Smooth muscle cell of the brain vasculature (primary cell): ENCODE measurements at regions not wholly inside any gene's neighbourhood (a gene's known extent, or its start where the extent isn't known, plus 50 kb on each side); places are given as distances from the start of the nearest gene placed in this dataset.
"Not testable (repeated sequence)": the region's sequence is repeated elsewhere in the genome, so short reads cannot be mapped to it uniquely, and the experiment has no call there.

Source experiments
- DNase-seq: peaks from one replicate; pipeline ENCODE4 v3.0.0-alpha.2; 2012; ENCODE audit warnings: low read depth, low spot score

DNA sequence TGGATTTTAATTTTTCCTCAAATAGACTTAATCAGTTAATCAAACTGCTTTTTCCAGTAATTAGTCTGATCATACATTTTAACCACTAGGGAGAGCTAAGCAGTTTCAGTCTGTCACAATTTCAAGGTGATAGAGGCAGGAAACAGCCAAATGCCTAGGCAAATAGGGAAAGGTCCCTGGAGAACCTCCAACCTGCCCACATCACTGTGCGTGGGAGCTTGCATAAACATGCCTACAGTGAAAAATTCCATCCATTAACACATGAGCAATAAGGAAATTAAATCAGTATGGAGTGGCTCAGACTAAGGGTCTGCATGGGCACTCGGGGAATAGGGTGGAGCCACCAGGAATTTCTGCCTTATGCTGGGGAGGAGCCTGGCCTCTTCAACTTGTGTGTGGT is 74.6 kb downstream of the AASDHPPT start:
- no peak for DNase-seq

DNA sequence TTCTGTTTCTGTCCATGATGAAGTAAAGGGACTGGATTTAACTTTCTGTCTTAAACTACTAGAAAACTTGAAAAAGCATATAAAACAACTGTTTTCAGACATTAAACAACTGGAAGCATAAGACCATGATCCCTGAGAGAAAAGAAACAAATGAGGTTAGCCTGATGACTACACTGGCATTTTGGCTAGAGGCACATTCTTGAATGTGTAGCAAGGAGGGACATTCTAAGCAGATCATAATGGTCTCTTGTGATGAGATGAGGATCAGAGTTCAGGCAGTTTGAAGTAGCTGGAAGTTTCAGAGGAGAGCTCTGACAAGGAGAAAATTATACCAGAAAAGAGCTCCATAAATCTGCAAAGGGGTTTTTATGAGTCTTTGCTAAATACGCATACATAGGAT is 75.4 kb downstream of the AASDHPPT start:
- DNase-seq: no peak

DNA sequence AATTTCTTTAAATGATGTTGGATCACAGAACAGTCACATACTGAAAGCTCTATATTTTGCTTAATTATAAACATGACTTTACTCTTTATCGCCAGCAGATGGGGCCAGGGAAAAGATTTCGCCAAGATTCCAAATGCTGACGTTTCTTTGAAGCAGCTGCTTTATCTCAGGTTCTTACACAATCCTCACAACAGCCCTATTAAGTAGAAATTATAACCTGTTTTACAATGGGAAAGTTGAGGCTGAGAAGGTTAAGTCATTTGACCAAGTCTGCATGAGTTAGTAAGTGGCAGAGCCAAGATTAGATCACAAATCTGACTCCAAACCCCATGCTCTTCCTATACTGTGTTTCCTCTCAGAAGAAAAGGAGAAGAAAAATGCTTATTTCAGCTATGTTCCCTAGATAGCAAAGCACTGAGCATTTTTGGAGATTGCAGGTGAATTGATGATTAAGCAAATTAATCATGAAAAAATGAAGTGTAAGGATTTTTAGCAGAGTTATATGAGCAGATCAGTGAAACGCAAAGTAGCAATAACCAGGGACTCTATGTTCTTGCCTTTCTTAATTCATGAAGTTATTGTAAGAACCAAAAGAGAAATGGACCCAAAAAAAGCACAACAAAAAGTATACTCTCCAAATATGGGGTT is 79.0 kb downstream of the AASDHPPT start:
- DNase-seq: peak; percentile 24

DNA sequence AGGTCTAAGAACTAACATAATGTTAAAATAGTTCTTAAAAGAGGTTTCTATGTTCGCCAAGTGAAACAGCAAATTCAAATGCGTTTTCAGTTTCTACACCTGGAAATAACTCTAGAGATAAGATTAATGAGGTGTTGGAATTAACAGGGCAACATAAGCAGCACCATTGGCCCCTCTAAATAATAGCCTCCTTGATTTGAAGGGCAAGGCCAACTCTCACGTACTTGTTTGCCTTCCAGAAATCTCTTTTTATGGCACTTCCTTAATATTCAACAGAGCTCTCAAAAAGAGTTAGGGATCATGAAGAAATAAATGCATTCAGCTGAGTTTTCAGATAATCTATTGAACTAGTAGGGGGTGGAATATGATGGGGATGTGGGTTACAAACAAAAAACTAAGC is 80.9 kb downstream of the AASDHPPT start:
- DNase-seq: no peak

DNA sequence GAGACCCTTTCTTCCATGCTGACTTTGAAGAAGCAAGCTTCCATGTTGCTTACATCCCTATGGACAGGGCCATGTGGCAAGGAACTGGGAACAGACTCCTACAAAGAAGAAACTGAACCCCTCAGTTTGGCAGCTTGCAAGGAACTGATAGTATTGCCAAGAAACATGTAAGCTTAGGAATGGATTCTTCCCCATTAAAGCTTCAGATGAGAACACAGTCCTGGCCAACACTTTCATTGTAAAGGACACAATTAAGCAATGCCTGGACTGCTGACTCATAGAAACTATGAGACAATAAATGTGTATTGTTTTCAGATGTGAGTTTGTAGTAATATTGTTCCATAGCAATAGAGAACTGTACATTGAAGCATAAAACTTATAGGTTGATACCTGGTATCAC is 82.4 kb downstream of the AASDHPPT start:
- no peak for DNase-seq

DNA sequence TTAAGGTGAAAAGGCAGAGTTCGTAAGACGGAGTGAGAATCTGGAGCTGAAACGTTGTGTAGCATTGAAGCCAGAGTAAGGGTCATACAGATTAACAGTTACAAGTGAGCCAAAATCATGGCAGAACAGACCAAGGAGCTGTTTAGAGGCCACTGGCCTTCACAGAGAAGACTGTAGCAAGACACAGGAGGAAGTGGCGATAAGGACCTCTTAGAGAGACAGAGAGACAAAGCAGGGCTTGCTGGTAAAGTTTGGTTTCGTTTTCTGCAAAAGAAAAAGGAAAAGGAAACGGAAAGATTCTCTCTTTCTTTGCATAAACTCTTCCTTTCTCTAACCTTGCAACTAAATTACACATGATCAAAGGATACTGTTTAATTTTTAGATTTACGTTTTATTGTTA is 83.0 kb downstream of the AASDHPPT start:
- DNase-seq: no peak

DNA sequence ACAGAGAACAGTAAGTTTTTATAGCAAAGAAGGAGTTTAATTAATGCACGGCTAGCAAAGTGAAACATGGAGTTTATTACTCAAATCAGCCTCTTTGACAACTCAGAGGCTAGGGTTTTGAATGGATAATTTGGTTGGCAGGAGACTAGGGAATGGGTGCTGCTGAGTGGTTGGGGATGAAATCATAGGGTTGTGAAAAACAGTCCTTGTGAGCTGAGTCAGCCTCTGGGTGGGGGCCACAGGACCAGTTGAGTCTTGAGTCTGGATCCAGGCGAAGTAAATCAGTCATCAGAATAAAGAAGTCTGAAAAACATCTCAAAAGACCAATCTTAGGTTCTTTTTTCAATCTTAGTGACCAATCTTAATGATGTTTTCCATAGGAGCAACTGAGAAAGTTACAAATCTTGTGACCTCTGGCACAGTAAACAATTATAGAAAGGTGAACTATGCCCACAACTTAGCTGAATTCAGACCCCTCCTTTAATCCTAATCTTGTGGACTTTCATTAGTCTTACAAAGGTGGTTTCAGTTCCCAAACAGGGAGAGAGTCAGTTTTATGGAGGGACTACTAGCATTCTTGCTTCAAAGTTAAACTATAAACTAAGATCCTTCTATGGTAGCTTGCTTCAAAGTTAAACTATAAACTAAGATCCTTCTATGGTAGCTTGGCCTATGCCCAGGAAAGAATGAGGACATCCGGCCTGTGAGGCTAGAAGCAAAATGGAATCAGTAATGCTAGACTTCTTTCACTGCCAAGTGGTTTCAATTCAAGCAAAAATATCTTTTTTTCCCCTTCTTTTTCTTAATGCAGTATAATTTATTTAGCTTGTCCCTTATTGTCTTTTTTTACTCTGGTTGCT is 84.5 kb downstream of the AASDHPPT start:
- DNase-seq: no peak

DNA sequence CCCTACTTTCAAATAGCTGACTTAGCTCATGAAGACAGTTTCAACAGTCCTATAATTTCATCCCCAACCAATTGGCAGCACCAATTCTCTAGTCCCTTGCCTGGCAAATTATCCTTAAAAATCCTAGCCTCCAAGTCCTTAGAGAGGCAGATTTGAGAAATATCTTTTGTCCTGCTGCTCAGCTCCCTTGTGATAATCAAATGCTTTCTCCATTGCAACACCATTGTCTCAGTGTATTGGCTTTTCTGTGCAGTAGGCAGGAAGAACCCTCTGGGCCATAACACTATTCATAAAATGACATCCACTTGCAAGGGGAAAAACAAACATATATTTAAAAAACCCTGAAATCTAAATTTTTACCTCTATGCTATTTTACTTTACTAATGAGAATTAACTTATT is 89.6 kb downstream of the AASDHPPT start:
- DNase-seq: no peak

DNA sequence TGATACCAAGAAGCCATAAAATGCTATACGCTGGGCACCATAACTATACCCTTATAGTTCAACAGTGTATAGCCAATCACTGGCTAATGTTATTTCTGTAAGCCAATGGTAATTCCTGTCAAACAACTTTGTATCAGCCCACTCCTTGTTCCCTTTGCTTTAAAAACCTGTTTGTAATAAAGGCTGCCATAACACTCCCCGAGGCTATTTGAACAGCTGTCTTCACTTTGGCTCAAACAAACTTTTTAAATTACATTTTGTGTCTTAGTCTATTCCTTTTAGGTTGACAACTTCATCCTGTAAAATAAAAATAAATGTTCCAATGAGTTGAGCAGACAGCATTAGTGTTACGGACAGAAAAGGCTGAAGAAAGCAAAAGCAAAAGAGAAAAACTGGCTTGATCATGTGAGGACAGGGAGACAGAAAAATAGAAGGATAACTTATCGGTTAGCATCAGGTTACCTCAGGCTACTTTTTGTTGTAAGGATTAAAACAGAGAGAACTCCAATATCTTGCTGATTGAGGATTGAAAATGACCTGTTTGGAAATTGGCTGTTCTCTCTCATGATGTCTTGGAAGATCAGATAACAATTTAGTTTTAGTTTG is 95.0 kb downstream of the AASDHPPT start:
- no peak for DNase-seq

DNA sequence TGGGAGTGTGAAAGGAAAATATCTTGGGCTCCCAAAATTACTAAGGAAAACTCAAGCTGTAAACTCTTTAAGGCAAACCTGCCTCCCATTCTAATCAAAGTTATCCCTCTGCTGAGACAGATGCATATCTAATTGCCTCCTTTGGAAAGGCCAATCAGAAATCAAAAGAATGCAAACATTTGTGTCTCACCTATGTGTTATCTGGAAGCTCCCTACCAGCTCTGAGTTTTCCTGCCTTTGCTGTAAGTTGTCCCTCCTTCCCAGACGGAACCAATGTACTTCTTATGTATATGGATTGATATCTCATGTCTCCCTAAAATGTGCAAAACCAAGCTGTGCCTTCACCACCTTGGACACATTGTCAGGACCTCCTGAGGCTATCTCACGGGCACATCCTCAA is 95.8 kb downstream of the AASDHPPT start:
- DNase-seq: no peak

DNA sequence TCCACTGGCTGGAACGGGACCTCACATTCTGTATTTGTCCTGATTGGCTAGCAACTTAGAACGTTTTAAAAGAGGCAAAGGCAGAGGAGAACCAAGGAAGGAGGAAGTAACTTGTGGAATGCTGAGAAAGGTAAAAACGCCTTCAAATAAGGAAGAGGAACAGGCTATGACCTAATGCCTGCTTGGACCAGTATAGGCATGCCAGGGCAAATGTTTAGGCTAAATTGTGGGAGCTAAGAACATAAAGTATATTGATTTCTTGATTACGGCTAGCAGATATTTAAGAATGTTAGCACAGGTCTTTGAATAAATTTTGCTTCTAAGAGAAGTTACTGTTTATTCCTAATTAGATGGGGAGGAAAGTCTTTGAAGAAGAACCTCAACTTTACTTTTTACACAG is 96.5 kb downstream of the AASDHPPT start:
- DNase-seq: not testable (repeated sequence)

DNA sequence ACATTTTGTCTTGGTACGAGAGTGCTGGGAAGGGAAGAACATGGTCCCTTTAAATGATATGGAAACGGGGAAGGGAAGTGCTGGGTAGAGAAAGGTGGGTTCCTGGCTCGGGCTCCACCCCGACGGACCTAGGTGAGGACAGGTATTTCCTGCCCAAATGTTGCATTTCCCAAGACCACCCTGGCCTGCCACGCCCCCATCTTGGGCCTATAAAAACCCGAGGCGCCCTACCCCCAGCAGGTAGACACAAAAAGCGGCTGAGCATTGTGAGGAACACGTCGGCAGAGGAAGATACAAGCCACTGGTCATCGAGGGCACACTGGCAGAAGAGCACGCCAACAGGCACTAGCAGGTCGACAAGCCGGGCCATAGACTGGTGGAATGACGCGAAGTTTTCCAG is 99.4 kb downstream of the AASDHPPT start:
- DNase-seq: no peak

DNA sequence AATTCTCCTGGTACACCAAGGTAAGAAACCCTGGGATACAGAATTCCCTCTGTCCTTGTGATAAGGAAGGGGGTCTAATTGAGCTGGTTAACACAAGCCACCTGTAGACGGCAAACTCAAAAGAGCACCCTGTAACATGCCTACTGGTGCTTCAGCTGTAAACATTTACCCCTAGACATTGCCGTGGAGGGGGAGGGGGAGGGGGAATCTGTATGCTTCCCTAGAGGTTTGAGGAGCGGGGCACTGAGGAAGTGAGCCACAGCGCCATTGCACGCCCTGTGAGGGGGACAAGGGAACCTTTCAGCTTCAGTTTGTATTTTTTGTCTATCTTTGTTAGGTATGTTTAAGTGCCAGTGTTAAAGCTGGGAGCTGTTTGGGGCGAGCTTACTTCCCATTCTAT is 99.8 kb downstream of the AASDHPPT start:
- no peak for DNase-seq

DNA sequence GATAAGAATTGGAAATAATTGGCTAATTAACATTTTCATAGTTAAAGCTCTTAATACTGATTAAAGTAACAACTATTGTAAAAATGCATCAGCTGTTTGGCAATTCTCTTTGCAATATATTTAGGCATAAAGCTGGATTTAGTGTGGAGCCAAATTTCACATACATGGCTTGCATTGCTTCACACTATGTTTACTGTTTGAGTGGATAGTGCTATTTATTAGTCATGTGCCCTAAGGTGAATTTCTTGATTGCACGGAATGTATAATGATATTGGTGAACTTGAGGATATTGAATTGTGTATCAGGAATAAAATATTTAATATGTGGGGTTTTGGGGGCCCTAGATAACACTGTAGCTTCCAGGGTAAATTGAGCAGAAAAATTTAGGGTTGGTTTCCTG is 100.9 kb downstream of the AASDHPPT start:
- DNase-seq: no peak

DNA sequence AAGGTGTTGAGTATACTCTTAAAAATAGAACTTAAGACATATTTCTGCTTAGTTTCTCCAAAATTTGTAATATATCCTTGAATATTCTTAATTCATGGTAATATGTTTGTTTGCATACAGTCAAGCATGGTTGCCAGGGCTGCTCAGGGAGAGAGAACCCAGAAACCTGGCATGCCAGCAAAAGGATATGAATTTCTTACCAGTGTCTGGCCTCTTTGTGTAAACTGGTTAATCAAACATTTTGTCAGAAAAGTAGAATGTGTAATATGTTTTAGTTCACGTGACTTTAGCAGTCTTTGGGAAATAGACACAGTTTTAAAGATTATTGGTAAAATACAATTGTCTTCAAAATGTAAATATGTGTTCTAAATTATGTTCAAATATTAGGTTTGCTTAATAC is 101.6 kb downstream of the AASDHPPT start:
- no peak for DNase-seq

DNA sequence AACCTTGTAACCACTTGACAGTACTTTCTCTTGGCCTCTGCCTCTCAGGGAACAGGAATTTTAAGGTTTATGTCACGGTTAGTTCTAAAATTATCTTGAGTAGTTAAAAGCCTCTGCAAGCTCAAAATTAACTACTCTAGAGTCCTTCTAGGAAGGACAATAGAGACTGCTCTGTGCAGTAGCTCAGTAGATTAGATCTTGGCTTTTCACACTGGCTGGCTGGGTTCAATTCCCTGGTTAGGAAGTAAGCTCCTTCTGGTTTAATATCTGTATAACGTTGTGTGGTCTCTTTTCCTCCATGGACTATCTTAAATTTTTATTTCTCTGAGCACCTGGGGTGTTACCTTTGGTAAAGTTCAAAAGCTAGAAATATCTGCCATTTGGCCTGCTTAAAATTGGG is 109.2 kb downstream of the AASDHPPT start:
- no peak for DNase-seq

DNA sequence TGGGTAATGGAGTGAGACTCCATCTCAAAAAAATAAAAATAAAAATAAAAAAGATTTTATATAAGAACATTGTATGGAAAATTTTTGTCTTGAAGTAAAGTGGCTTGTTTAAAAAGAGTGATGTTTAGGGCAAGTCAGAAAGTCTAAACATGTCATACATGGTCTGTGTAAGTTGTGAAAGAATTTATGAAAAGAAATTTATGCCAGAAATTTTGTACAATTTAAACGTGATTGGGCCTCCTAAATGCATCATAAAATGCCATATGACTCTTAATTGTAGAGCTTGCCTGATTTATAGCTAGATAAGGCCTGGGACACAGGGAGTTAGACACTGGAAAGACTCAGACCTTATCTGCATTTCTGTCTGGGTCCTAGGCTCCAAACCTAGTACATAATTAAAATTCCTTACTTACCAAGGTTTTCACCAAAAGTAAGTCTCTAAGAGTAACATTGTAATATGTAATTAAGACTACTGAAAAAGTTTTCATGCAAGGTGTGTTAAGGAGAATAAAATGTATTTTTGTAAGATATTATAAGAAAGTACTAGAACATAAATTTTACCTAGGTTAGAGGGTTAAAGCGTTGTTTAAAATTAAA is 110.5 kb downstream of the AASDHPPT start:
- no peak for DNase-seq

DNA sequence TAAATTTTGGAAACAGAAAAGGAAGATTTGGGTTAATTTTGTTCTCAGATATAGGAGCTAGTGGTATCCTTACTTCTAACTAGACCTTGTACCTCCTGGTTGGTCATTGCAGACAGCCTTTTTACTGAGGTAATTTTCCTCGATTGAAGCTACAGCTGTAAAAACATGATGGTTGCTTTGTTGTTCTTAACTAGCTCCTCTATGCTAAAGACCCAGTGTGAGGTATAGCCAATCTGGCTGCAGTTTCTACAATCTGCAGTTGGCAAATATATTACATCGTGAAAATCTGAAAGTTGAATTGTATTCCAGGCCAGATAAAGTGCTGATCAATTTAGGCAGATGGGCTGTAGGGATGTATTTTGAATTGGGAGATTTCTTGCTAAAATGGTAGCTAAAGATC is 116.5 kb downstream of the AASDHPPT start:
- DNase-seq: no peak

DNA sequence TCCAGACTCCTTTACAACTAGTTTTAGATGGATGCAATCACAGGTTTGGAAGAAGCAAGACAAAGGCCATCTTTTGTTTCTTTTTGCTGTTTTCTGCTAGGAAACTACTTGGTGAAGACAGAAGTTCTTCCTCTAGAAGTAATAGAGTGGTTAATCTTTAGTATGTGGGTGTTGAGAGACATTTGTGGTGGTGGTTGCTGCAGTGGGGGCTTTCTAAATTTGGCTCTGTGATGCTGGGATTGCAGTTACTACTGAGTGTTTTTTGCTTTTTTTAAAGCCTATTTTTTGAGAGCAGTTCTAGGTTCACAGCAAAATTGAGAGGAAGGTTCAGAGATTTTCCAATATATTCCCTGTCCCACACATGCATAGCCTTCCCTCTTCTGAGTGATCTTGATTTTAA is 120.0 kb downstream of the AASDHPPT start:
- no peak for DNase-seq

DNA sequence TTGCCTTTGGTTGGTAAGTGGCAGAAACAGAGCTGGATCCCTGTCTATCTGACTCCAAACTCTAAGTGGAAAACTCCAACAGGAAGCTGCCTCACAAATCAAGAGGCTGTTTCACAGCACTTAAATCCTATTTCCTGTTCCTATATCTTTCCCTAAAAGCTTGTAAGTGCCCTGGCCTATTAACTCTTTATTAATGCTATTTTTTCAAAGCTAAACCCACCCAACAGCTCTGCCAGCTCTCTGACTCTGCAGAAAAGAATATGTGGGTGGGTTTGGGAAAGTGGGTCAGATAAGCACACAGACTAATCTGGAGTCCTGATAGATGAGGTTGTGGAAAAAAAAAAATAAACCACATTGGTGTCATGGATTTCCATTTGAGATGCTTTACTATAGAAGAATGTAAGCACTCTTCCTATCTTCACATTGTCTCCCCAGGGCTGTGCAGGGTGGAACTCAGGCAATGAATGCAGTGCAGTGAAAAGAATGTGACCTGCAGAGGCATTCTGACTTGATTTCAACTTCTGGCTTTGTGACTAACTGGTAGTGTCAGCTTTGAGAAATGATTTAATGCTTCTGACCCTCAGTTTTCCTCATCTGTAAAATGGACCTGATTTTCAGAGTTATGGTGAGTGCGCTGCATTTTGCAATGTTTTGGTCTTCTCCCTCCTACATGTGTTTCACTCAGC is 125.6 kb downstream of the AASDHPPT start:
- DNase-seq: no peak

DNA sequence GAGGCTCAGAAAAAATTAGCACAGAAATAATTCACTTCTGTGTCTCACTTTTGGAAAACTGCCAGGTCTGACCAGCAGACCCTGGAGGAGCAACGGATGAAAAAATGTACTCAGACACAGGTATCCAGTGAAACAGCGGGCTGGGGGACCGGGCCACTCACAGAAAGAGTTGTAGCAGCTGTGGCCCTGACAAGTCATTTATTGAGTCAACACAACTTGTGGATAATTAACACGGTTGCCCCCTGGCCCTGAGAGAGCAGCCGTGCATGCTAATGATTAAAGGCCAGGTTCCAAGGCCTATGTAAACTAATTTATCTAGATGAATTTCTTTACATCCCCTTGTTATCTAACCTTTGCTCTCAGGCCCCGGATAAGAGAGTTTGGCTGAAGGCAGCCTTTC is 131.3 kb downstream of the AASDHPPT start:
- DNase-seq: no peak

DNA sequence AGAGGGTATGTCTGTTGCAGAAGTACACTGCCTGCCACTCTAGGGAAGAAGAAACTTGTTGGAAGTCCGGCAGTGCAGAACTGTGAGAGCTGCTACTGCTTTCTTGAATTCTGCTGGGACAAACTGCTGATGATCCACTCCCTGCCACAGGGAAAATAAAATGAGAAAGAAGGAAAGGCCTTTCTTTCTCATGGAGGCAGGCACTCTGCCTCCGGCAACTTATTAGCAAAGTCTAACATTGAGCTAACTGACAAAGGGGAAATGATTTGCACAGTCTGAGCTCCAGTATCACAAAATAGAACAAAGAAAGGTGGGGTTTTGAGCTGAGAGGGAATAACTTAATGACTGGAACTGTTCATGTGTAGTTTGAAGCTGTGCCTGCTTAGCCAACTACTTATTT is 134.6 kb downstream of the AASDHPPT start:
- no peak for DNase-seq
